Naive thymus-derived CD8-positive, alpha-beta T cell (primary cell): ENCODE measurements at regions not wholly inside any gene's neighbourhood (a gene's known extent, or its start where the extent isn't known, plus 50 kb on each side); places are given as distances from the start of the nearest gene placed in this dataset.
"Not testable (repeated sequence)": the region's sequence is repeated elsewhere in the genome, so short reads cannot be mapped to it uniquely, and the experiment has no call there.

Source experiments
- ATAC-seq, 2 donors: fragments of 150-1000 bp; cut with Tn5 transposase in 1 of 2; sonication (Bioruptor Pico), chemical (Tn5 transposase) in 1 of 2; 1 replicate in 1 of 2; 2 replicates in 1 of 2; pipeline ENCODE4 v1.10.0; 2021; ENCODE audit warnings: mild to moderate bottlenecking in 2 of 2, moderate library complexity in 2 of 2
- POLR2A ChIA-PET: fragments of 350-600 bp; sonication (Branson Sonifier 250); formaldehyde crosslinking; loops from one replicate; lab custom pipeline; 2021; ENCODE audit warnings: antibody characterized with exemption; lab: Charles Lee
- DNase-seq, 10 donors: peaks; one replicate each; pipeline versions ENCODE4 v3.0.0 to v3.0.0-alpha.2; 2020 to 2022
- H3K27ac Mint-ChIP-seq, 10 donors: one replicate each; pipeline ENCODE4 v1.8.0; 2020 to 2022; ENCODE audit warnings: mild to moderate bottlenecking in 10 of 10, mixed read lengths in 10 of 10, moderate library complexity in 4 of 10, inconsistent platforms in 1 of 10
- H3K27me3 Mint-ChIP-seq, 5 donors: one replicate each; pipeline ENCODE4 v1.8.0; 2021 to 2022; ENCODE audit warnings: mixed read lengths in 5 of 5
- H3K36me3 Mint-ChIP-seq, 3 donors: one replicate each; pipeline ENCODE4 v1.8.0; 2020 to 2022; ENCODE audit warnings: mixed read lengths in 3 of 3, mild to moderate bottlenecking in 2 of 3, inconsistent platforms in 1 of 3
- H3K4me1 Mint-ChIP-seq, 4 donors: one replicate each; pipeline ENCODE4 v1.8.0; 2021 to 2022; ENCODE audit warnings: mixed read lengths in 4 of 4
- H3K4me3 Mint-ChIP-seq, 10 donors: one replicate each; pipeline ENCODE4 v1.8.0; 2020 to 2022; ENCODE audit warnings: mild to moderate bottlenecking in 10 of 10, mixed read lengths in 10 of 10, moderate library complexity in 6 of 10, inconsistent platforms in 1 of 10
- H3K9me3 Mint-ChIP-seq, 9 donors: one replicate each; pipeline ENCODE4 v1.8.0; 2020 to 2022; ENCODE audit warnings: mixed read lengths in 9 of 9, mild to moderate bottlenecking in 3 of 9, inconsistent platforms in 1 of 9, moderate library complexity in 1 of 9

GRCh38 chr3:159756279-159757207 is 232.1 kb upstream of the IL12A start:
- H3K4me1 Mint-ChIP-seq, H3K36me3 Mint-ChIP-seq, POLR2A ChIA-PET, H3K4me3 Mint-ChIP-seq, DNase-seq, H3K27ac Mint-ChIP-seq, ATAC-seq: not testable (repeated sequence)
- peaks cover 11 to 23% (median 17%) of the 10 kb centered on the region in 5 donors for H3K27me3 Mint-ChIP-seq
- H3K9me3 Mint-ChIP-seq: peaks cover 0 to 20% (median 8%) of the 10 kb centered on the region in 9 donors

DNA sequence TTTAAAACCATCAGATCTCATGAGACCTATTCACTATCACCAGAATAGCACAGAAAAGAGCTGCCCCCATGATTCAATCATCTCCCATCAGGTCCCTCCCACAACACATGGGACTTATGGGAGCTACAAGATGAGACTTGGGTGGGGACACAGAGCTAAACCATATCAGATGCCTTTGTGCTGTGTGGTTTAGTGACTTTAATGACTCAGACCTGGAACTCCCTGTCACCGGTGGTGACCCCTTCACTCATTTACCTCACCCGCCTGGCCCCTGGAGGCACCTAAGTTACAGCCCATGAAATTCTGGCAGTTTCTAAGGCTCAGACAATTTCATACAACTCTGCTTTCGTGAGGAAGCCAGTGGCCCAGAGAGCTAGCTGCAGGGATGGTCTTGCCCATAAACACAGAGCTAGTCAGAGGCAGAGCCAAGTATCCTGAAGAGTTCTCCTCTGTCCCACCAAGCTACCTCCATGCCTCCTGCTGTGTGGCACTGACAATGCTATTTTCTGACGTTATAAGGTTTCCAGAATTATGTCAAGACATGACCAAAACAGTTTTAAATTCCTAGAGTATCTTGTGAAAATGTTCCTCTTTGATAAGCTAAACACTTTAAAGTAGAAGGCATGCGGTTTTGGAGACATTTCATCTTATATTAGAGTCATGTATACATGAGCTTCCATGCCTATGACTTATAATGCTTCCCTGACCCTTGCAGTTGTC is 231.1 kb upstream of the IL12A start:
- H3K4me3 Mint-ChIP-seq: no peak overlapping the region

GRCh38 chr3:159760046-159760445 is 228.6 kb upstream of the IL12A start:
- DNase-seq (no peak), ATAC-seq (no peak)
- Mint-ChIP-seq H3K4me3 (no peak overlapping the region), H3K27ac (no peak overlapping the region), H3K27me3 (peaks cover 23 to 42% (median 30%) of the 10 kb centered on the region in 5 donors), H3K4me1 (peaks cover 2 to 13% (median 10%) of the 10 kb centered on the region in 4 donors), H3K9me3 (peaks cover 0 to 15% (median 6%) of the 10 kb centered on the region in 9 donors), H3K36me3 (peaks cover 0 to 1% (median 0%) of the 10 kb centered on the region in 3 donors)
- POLR2A ChIA-PET: no interaction called here

More for the DNA sequence above, 231.1 kb upstream of the IL12A start:
- POLR2A ChIA-PET: no interaction called here
- Mint-ChIP-seq H3K9me3 (peaks cover 0 to 20% (median 8%) of the 10 kb centered on the region in 9 donors), H3K27ac (no peak overlapping the region), H3K4me1 (peaks cover 0 to under 1% (median 0%) of the 10 kb centered on the region in 4 donors), H3K36me3 (peaks cover 0 to 4% (median 0%) of the 10 kb centered on the region in 3 donors), H3K27me3 (peaks cover 21 to 28% (median 25%) of the 10 kb centered on the region in 5 donors)
- no peak for ATAC-seq
- no peak for DNase-seq

DNA sequence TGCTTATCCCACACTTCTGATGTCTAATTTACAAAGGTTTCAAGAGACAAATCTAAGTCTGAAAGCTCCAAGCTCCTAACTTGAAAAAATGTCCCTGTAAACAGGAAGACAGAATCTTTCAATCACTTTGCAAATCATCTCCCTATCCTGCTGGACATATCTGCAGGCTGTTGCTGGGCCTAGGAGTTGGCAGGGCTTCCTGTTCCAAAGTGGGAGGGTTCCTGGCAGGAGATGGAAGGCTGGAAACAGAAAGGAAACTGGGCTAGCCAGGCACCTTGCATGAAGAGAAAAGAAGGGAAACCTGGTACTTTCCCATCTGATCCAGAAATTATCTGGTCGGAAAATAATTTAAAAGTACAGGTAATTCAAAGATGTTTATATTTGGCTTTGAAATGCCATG is 227.3 kb upstream of the IL12A start:
- Mint-ChIP-seq H3K27ac (no peak overlapping the region), H3K36me3 (peaks cover 0 to 1% (median 0%) of the 10 kb centered on the region in 3 donors), H3K4me1 (peaks cover 2 to 24% (median 17%) of the 10 kb centered on the region in 4 donors), H3K27me3 (peaks cover 35 to 55% (median 42%) of the 10 kb centered on the region in 5 donors), H3K9me3 (peaks cover 0 to 9% (median 2%) of the 10 kb centered on the region in 9 donors), H3K4me3 (peak overlapping the region in 2 of 10 donors; percentile 36 to 53)
- POLR2A ChIA-PET: no interaction called here
- ATAC-seq (no peak), DNase-seq (no peak)

DNA sequence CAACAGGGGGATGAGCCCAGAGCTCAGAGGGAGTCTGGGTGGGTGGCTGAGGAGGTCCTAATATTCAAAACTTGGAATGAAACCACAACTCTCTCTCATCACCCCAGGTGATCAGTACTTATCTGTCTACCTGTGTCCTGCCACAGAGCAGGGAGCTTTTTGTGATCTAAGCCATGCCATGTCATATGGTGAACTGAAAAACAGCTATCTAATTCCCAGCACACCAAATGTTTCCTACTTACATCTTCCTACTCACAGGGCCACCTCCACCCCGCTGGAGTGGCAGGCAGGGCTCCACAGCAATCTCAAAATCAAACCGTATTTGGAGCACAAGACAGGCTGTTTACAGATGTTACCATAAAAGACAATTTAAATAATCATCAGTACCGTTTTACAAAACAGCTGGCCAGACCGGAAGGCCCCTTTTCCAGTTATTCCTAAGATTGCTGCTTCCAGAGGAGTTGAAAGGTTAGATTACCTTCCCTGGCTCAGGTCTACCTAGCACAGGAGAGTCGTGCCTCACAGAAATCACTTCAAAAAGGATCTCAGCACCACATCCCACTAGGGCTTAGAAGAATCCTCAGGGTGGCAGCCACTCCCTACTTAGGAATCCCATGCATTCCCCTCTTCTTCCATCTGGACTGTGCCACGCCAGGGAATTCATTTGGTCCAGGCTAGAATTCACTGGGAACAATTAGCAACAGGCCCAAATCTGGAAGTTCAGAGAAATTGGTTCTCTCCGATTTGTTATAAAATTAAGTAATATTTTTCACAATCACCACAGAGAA is 226.6 kb upstream of the IL12A start:
- Mint-ChIP-seq H3K36me3 (peaks cover 0 to 1% (median 0%) of the 10 kb centered on the region in 3 donors), H3K4me1 (peaks cover 2 to 24% (median 17%) of the 10 kb centered on the region in 4 donors), H3K4me3 (peak overlapping the region in 6 of 10 donors; percentile 17 to 85 (median 62)), H3K9me3 (peaks cover 0 to 3% (median 0%) of the 10 kb centered on the region in 9 donors), H3K27ac (no peak overlapping the region), H3K27me3 (peaks cover 37 to 62% (median 47%) of the 10 kb centered on the region in 5 donors)
- DNase-seq: no peak
- no peak for ATAC-seq
- POLR2A ChIA-PET: no interaction called here

DNA sequence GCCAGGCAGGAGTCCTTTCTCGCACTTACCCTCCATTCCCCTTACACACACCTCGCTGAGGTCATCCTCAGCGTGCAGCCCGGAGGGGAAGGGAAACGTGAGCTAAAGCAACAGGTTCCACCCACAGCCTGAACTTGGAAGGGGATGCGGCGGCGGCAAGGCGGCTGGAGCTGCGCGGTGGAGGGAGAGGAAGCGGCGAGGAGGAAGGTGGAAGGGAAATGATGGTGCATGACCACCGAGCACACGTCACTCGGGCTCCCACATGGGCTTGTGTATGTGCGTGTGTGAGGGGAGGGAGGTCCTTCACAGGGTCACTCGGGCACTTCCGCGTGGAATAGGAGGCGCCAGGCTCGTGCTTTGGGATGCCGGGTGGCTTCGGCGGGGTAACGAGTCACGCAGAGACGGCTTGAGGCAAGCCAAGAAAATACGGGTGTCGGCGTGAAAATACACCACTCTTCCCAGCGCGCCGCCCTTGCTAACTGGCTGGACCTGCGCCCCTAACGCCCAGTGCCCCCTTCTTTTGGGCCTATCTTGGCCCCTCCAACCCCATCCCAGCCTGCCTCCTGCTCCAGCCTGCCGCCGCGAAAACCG is 225.5 kb upstream of the IL12A start:
- Mint-ChIP-seq H3K36me3 (peaks cover 0 to 1% (median 0%) of the 10 kb centered on the region in 3 donors), H3K4me1 (peaks cover 2 to 24% (median 17%) of the 10 kb centered on the region in 4 donors), H3K27ac (peak overlapping the region in 1 of 10 donors; percentile 79), H3K27me3 (peaks cover 38 to 72% (median 50%) of the 10 kb centered on the region in 5 donors), H3K4me3 (peak overlapping the region; percentile 59 to 85 (median 78)), H3K9me3 (peaks cover 0 to 3% (median 0%) of the 10 kb centered on the region in 9 donors)
- ATAC-seq (peak in 1 of 2 donors; percentile 50), DNase-seq (no peak)
- POLR2A ChIA-PET: no interaction called here

DNA sequence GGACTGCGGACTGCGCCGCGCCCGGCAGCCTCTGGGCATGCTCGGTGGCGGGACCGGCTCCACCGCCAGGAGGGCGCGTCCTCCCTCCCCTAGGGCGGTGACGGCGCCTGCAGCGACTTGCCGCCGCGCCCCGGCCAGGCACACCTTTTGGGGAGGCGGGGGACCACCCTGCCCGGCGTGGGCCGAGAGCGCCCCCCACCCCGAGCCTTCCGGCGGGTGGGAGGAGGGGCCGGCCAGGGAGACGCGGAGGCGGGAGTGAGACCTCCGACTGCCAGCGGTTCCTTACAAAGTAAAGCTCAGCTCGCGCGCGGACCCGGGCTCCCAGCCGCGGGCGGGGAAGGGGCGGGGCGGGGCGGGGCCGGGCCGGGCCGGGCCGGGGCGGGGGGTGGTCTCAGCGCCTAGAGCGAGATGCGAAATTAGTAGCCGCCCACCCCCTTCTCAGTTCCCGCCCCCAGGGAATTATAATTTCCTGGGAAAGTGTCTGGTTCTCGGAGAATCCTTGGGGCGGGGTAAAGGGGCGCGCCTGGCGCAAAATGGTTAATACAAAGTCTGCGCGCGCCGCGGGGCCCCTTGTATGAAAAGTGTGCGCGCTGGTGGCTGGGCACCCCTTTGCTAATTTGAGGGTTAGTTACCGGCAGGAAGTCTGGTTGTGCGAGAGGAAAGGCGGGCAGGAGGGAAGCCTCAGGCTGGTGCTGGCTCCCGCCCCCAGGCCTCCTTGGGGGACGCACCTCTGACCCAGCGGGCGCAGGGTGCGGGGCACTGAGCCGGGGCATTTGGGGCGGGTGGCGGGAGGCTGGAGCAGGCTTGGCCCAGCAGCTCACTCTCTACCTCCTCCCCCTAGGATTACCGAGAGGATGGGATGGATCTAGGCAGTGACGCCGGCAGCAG is 224.8 kb upstream of the IL12A start:
- no peak for DNase-seq
- Mint-ChIP-seq H3K27ac (no peak overlapping the region), H3K9me3 (peaks cover 0 to 3% (median 0%) of the 10 kb centered on the region in 9 donors), H3K27me3 (peaks cover 39 to 78% (median 50%) of the 10 kb centered on the region in 5 donors), H3K36me3 (peaks cover 0 to 1% (median 0%) of the 10 kb centered on the region in 3 donors), H3K4me3 (peak overlapping the region; percentile 32 to 85 (median 72)), H3K4me1 (peaks cover 2 to 24% (median 17%) of the 10 kb centered on the region in 4 donors)
- ATAC-seq: peak in 1 of 2 donors; percentile 23
- POLR2A ChIA-PET: no interaction called here

- peaks cover 2 to 24% (median 17%) of the 10 kb centered on the region in 4 donors for H3K4me1 Mint-ChIP-seq
- DNase-seq (no peak), ATAC-seq (no peak)
- peaks cover 0 to 3% (median 0%) of the 10 kb centered on the region in 9 donors for H3K9me3 Mint-ChIP-seq
- POLR2A ChIA-PET: no interaction called here
- peaks cover 37 to 78% (median 50%) of the 10 kb centered on the region in 5 donors for H3K27me3 Mint-ChIP-seq
- H3K36me3 Mint-ChIP-seq: peaks cover 0 to 1% (median 0%) of the 10 kb centered on the region in 3 donors
- H3K4me3 Mint-ChIP-seq: peak overlapping the region in 5 of 10 donors; percentile 63 to 76 (median 72)
- no peak overlapping the region for H3K27ac Mint-ChIP-seq
These were observed 224.1 kb upstream of the IL12A start for GRCh38 chr3:159764490-159765029.

- POLR2A ChIA-PET: no interaction called here
- no peak for ATAC-seq
- H3K4me3 Mint-ChIP-seq: peak overlapping the region; percentile 46 to 80 (median 63)
- peak overlapping the region in 1 of 10 donors; percentile 6 for H3K27ac Mint-ChIP-seq
- peaks cover 0 to 1% (median 0%) of the 10 kb centered on the region in 3 donors for H3K36me3 Mint-ChIP-seq
- DNase-seq: no peak
- H3K4me1 Mint-ChIP-seq: peaks cover 2 to 24% (median 17%) of the 10 kb centered on the region in 4 donors
- H3K9me3 Mint-ChIP-seq: peaks cover 0 to 3% (median 0%) of the 10 kb centered on the region in 9 donors
- H3K27me3 Mint-ChIP-seq: peaks cover 35 to 77% (median 50%) of the 10 kb centered on the region in 5 donors
These were observed 223.4 kb upstream of the IL12A start for GRCh38 chr3:159765030-159765859.

DNA sequence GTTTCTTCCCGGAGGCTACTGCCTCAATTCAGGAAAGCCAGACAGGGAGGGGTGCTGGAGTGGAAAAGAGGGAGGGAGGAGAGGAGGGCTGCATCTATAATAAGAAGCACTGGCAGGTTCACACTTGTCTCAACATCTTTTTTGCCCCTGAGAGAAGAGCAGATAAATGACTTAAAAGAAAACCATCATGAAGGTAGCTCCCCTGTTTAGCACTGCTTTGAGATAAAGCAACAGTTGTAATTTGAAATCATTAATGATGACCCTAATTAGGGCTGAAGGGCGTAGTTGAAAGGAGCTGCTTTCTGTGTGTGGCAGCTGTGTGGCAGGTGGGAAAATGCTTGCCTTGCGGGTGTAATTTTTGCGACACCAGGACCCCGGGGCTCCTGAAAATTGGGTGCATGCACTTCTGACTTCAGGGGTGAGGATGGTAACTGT is 222.8 kb upstream of the IL12A start:
- peak overlapping the region in 9 of 10 donors; percentile 23 to 77 (median 60) for H3K4me3 Mint-ChIP-seq
- H3K27ac Mint-ChIP-seq: no peak overlapping the region
- H3K27me3 Mint-ChIP-seq: peaks cover 36 to 77% (median 48%) of the 10 kb centered on the region in 5 donors
- POLR2A ChIA-PET: no interaction called here
- H3K9me3 Mint-ChIP-seq: peaks cover 0 to 3% (median 0%) of the 10 kb centered on the region in 9 donors
- DNase-seq: no peak
- H3K4me1 Mint-ChIP-seq: peaks cover 2 to 24% (median 17%) of the 10 kb centered on the region in 4 donors
- ATAC-seq: no peak
- peaks cover 0 to 1% (median 0%) of the 10 kb centered on the region in 3 donors for H3K36me3 Mint-ChIP-seq
